Activated T-cell treated with anti-CD3 and anti-CD28 coated beads, Interleukin-2, amount 50 U/mL, for 48 hours (primary cell): ENCODE measurements at regions not wholly inside any gene's neighbourhood (a gene's known extent, or its start where the extent isn't known, plus 50 kb on each side); places are given as distances from the start of the nearest gene placed in this dataset.
"Not testable (repeated sequence)": the region's sequence is repeated elsewhere in the genome, so short reads cannot be mapped to it uniquely, and the experiment has no call there.

Source experiments
- DNase-seq, 2 experiments: peaks; one replicate each; pipeline ENCODE4 v3.0.0-alpha.2; 2020

DNA sequence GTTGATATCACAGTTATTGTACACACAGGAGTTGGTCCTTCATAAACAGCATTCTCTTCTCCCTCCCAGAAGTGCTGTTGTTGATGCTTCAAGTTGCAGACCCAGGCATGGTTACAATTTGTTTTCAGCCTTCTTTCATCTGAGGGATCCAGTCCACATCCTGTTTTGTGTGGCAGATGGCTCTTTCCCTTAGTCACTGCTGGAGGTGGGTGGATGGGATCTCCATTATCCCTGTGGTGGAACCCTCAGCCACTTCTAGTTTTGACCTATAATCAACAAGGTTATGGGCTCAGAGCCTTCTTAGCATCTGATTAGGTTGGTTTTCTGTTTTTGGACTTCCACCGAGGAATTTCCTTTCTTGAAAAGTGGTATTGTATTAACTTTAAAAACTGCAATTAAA is 214.2 kb downstream of the SH2D4B start:
- no peak for DNase-seq

DNA sequence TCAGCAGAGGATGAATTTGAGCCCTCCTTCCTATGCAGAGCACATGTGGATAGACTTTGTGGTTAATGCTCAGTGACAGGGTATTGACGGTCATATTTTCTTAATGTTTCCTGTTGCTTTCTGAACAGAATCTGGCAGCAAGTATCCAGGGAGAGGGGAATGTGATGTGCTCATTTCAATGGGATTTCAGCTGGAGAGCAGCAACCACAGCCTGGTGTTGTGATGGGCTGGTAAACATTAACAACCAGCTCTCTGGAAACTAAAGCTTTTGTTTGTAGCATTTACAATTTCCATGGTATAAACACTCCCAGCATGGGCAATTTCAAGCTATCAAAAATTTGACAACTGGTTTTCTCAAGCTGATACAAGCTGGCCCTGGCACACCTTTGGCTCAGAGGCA is 215.9 kb downstream of the SH2D4B start:
- no peak for DNase-seq

DNA sequence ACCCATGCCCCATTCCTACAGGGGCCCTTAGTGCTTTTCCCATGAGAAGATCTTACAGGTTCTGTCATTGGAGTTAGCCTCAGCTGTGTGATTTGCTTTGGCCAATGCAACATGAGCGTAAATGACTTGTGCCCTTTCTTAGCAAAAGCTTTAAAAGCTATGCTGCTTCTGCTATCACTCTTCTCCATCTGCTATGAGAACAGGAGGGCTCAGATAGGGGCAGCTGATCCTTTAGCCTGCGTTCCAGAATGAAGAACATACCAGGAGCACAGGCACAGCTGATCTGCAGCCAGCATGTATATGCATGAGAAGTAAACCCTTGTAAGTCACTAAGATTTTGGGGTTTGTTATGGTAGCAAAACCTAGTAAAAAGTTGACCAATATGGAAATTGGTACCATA is 218.2 kb downstream of the SH2D4B start:
- DNase-seq: no peak

DNA sequence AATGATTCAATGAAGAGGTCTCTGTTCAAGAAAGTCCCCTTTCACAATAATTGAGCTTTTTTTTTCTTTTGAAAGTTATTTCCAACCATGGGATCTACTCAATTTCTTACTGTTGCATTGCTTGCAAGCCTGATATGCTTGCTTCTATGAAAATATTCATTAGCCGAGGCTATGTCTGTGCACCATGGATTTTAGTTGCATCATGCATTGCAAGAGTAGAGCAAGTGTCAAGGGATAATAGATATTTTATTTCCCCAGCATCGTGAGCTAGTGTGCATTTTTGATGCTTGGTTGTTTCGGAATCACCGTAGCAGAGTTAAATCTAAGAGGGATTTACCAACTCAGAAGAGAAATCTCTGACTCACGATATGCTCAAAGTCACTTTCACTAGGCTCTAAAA is 222.0 kb downstream of the SH2D4B start:
- no peak for DNase-seq

DNA sequence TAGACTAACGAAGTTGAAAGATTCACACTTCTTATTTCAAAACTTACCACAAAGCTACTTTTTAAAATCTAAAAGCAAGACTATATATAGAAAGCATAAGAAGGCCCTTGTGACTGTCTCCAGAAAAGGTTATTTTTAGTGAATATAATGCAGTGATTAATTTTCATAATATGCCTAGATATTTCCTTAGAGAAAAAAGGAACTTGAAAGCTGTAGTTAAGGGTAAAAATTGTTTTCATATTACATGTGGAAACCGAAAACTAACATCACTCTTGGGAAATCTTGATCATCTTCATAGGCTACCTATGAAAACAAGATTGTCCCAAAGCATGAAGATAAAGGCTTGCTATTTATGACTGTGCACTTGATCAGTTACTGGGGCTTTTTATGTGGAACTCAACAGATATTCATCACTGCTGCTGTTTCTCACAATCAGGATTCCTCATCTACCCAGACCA is 223.2 kb downstream of the SH2D4B start:
- no peak for DNase-seq

DNA sequence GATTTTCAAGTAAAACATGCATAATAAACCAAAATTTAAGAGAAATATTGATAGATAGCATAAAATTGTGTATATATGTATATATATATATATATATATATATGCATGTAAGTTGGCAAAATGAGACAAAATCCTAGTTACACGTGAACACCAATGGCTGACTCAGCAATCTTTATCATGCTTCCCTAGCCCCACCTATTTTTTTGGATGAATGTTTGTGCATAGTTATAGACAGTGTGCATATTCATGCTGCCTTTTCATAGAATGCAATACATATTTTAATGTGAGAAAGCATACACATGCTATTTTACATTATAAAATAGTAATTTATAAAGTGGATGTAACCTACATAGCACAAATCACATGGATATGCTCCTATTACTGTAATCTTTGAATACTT is 230.3 kb downstream of the SH2D4B start:
- no peak for DNase-seq

DNA sequence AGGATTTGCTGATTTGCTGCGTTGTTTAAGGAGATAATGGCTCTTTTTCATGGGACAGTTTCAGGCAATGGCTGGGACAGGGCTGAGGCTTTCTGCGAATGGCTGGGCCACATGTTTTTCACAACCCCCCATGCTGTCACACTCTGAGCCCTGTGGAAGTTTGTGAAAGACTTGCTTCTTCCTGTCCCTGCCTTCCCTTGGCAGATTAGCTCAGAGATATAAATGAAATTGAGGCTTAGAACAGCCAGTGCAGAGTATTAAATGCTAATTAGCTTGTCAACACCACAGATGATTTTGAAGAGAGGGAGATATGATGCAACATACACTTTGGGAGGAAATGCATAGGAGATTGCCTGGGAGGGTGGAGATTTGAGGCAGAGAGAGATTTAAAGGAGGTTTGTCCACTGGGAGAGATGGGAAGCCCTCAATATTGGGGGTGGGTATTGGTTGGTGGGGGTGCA is 232.0 kb downstream of the SH2D4B start:
- DNase-seq: no peak

DNA sequence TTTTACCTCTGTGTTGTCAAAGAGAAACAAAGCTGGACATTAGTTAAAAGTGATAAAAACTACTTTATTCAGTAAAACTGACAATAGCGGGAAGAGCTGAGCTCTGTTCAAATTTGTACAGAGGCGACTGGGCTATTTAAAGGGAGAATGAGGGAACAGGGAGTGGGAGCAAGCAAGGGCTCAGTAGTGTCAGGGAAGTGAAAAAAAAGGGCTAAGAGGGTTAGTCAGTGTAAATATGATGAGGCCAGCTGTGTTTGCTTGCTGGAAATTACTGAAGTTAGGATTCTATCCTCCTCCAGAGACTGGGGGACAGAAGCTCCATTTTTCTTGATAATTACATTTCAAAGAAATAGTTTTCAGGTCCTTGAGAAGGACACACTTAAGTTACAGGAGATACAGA is 232.5 kb downstream of the SH2D4B start:
- no peak for DNase-seq

DNA sequence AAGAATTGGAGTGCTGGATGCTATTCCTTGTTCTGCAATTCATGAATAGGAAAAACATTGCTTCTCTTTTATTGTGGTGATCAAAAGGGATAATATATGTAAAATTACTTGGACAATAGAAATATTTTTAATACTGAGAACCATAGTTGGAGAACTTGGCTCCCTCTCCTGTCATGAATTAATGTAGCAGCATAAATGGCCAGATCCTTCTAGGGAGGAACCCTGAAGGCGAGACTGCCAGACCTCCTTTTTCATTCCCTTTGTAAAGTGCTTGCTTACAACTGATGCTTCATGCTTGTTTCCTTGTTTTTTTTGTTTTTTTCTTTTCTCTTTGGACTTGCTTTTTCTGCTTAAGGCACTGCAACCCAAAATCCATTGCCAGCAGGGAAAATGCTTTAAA is 233.6 kb downstream of the SH2D4B start:
- DNase-seq: no peak

DNA sequence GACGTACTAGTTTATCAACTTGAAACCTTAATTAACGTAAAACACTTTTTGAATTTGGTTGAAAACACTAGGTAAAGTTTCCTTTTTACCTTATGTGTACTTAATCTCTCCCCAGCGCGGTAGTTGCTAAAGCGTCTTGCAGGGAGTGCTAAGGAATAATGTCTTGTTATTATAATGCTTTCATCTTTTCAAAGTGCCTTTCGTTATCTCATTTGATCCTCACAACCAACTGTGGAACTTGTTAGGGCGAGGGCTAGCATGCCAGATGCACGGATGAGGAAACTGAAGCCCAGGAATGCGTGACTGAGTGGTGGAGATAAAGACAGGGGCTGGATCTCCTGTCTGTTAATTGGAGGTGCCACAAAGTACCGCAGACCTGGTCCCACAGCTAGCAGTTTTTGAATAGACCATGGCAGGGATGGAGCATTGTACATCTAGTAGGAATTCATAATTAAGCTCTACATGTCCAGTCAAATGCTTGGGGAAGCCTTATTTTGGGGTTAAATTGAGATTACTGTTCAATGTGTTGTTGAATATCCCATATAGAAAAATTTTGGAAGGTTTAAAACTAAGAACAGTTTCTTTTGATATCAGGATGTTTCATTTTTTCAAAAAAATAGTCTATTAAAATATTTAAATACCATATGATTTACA is 234.3 kb downstream of the SH2D4B start:
- no peak for DNase-seq

DNA sequence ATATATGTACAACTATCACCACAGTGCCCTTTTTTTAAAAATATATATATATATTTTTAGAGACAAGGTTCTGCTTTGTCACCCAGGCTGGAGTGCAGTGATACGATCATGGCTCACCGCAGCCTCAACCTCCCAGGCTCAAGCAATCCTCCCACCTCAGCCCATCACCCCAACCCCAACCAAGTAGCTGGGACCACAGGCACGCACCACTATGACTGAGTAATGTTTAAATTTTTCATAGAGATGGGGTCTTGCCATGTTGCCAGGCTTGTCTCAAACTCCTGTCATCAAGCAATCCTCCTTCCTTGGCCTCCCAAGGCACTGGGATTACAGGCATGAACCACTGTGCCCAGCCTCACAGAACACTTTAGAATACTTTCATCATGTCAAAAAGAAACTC is 234.9 kb downstream of the SH2D4B start:
- no peak for DNase-seq

DNA sequence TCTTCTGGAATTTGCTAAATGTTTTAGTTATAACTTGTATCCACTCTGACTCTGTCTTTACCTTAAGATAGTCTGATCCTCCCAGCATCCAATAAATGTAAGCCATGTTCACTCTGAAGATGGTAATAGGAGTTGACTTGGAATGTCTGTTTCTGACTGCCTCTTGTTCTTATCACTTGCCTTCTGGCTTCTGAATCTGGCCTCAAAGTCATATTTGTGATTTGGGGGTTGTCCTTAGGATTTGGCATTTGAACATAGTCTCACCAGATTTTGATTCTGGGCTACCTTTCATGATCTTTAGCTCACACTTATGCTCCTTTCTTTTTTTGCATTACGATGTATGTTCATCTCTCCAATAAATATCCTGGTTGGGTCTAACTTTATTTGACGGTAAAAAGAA is 247.0 kb downstream of the SH2D4B start:
- DNase-seq: no peak

DNA sequence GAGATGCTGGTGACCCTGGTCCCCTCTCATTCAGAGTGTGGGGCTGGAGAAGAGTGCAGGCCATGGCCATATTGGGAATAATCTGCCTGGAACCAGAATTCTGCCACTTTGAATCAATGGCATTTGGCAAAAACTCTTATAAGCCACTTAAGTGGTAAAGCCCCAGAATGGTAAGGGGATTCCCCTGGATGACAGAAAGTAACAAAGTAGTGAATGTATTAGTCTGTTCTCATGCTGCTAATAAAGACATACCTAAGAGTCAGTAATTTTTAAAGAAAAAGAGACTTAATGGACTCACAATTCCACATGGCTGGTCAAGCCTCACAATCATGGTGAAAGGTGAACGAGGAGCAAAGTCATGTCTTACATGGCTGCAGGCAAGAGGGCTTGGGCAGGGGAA is 248.6 kb downstream of the SH2D4B start:
- no peak for DNase-seq

DNA sequence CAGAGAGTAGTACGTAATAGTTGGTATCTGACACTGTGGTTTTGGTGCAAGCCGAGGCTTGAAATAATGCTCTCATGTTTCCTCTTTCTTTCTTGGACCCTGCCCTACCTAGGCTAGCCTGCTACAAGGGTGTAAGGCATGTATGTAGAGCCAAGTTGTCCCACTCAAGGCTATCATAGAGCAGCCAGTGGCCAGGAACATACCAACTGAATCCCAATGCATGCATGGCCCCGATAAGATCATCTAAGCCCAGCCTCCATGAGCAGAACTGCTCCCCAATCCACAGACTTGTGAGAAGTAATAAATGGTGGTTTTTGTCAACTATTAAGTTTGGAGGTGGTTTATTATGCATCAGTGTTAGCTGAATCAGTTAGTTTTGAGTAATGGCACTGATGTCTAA is 250.2 kb downstream of the SH2D4B start:
- no peak for DNase-seq

DNA sequence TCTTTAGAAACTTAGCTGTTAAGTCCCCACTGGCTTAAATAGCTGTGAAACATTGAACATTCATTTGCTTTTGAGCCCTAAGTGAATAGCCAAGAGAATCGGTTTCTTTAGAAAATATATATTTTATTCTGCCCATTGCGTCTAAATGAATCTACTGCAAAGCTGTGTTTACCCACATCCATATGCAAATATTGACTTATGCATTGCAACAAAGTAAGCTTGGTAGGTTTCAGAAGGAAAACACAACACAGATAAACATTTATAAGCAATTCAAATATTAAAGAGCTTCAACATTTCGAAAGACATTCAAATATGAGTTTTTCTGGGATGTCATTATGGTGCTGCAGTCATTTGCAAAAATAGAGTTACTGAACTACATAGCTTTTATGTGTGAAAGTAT is 257.3 kb downstream of the SH2D4B start:
- no peak for DNase-seq

DNA sequence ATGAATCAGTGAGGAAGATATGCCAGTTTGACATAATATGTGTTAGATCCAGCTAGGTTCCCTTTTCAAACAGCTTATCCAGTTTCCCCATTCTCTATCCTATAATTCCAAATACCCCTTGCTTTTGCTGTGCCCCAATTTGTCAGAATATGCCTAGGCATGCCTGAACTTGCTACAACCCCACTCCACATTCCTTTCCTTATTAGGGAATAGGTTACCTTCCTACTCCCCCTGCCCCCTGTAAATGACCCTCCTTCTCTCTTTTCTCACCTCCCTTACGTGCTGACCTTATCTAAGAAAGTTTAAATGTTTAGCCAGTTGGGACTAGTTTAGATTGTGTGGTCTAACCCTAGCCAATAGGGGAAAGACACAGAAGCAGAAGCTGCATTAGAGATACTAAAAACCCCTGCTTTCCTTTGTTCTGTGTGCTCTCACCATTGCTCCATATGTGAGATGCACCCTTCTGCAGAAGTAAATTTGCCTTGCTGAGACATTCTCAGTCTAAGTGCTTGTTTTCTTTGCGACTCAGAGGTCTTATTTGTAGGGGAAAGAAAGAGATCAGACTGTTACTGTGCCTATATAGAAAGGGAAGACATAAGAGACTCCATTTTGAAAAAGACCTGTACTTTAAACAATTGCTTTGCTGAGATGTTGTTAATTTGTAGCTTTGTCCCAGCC is 267.8 kb downstream of the SH2D4B start:
- no peak for DNase-seq

DNA sequence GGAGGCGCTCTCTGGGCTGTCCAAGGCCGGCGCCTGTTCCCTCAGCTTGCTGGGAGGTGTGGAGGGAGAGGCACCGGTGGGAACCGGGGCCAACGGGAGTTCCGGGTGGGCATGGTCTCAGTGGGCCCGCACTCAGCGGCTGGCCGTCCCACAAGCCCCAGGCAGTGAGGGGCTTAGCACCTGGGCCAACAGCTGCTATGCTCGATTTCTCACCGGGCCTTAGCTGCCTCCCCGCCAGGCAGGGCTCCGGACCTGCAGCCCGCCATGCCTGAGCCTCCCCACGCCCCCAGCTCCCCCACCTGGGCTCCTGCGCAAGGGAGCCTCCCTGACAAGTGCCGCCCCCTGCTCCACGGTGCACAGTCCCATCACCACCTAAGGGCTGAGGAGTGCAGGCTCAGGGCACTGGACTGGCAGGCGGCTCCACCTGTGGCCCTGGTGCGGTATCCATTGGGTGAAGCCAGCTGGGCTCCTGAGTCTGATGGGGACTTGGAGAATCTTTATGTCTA is 276.5 kb downstream of the SH2D4B start:
- DNase-seq: no peak

DNA sequence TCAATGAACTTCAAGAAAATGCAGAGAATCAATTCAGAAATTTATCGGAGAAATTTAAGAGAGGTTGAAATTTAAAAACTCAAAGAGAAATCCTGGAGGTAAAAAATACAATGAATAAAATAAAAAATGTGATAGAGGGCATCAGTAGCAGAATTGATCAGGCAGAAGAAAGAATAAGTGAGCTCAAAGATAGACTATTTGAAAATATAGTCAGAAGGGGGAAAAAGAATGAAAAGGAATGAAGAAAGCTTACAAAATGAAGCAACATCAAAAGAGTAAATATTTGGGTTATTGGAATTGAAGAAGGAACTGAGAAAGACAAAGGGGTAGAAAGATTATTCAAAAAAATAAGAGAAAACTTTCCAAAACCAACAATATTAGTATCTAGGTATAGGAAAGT is 291.4 kb downstream of the SH2D4B start:
- no peak for DNase-seq

DNA sequence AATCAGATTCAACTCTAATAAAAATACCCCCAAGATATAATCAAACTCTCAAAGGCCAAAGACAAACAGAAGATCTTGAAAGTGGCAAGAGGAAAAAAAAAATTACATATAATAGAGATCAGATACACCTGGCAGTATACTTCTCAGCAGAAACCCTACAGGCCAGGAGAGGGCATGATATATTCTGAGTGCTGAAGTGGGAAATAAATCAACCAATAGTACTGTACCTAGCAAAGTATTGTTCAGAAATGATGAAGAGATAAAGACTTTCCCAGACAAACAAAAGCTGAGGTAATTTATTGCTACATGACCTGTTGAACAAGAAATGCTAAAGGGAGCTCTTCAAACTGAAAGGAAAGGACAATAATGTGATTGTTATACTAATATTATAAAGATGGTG is 291.9 kb downstream of the SH2D4B start:
- no peak for DNase-seq

DNA sequence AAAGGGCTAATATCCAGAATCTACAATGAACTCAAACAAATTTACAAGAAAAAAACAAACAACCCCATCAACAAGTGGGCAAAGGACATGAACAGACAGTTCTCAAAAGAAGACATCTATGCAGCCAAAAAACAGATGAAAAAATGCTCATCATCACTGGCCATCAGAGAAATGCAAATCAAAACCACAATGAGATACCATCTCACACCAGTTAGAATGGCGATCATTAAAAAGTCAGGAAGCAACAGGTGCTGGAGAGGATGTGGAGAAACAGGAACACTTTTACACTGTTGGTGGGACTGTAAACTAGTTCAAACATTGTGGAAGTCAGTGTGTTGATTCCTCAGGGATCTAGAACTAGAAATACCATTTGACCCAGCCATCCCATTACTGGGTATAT is 295.0 kb downstream of the SH2D4B start:
- not testable (repeated sequence) for DNase-seq

DNA sequence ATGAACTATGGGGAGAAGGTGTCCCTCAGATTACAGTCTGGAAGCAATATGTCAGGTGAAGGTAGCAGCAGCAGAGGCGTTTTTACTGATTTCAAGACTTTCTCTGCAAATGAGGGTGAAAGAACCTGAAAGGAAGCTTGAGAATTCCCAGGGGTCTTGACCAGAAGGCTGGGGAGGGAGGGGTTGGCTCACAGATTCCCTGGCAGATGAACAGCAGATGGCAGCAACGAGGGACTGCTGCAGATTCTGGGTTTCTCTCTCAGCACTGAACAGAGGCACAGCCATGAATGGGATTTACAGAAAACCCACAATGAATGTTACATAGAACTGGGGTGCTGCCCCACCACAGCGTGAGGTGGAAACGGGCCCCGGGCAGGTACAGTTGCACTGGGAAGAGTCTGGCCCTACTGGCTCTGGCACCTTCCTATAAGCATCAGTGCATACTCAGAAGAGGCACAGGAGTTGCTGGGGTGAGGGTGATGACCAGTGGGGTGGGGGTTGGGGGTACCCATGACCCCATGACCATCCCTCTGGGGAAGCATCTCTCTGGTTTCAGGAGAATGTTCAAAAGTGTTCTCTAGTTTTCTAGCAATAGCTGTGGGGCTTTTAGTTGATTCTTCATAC is 317.8 kb downstream of the SH2D4B start:
- DNase-seq: no peak

DNA sequence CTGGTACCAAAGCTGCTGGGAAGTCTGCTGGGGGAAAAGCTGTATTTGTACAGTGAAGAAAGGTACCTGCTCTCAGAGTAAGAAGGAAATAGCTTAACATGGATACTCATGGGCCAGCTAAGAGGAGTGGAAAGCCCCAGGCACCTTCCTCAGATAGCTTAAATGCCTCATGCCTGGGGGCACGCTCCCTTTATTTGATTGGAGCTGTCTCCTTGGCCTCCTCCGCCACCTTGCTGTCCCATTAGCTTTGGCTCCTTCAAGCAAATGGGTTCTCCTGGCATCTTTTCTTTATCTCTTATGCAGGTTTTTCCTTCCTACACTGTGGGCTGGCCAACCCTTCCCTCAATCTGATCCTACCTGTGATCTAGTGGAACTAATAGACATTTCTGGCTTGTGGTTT is 318.5 kb downstream of the SH2D4B start:
- DNase-seq: no peak

DNA sequence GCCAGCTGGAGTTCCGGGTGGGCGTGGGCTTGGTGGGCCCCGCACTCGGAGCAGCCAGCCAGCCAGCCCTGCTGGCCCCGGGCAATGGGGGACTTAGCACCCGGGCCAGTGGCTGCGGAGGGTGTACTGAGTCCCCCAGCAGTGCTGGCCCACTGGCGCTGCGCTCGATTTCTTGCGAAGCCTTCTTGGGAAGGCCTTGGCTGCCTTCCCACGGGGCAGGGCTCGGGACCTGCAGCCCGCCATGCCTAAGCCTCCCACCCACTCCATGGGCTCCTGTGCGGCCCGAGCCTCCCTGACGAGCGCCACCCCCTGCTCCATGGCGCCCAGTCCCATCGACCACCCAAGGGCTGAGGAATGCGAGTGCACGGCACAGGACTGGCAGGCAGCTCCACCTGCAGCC is 321.6 kb downstream of the SH2D4B start:
- not testable (repeated sequence) for DNase-seq

DNA sequence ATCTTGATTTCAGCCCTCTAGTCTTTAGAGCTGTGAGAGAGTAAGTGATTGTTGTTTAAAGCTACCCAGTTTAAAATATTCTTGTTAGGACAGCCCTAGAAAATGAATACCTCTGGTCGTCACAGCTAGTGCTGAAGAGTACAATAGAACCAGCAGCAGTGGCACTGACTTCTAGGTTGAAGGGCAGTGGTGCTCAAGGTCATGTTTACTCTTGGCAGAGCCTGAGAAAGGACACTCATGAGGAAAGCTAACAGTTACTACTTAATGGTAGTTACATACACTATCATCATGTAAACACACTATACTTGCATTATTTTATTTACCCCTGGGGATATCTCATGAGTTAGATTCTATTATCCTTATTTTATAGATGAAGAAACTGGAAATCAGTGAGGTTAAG is 323.0 kb downstream of the SH2D4B start:
- no peak for DNase-seq
